ENCODE measurements at regions not wholly inside any gene's neighbourhood (a gene's known extent, or its start where the extent isn't known, plus 50 kb on each side); places are given as distances from the start of the nearest gene placed in this dataset.

DNA sequence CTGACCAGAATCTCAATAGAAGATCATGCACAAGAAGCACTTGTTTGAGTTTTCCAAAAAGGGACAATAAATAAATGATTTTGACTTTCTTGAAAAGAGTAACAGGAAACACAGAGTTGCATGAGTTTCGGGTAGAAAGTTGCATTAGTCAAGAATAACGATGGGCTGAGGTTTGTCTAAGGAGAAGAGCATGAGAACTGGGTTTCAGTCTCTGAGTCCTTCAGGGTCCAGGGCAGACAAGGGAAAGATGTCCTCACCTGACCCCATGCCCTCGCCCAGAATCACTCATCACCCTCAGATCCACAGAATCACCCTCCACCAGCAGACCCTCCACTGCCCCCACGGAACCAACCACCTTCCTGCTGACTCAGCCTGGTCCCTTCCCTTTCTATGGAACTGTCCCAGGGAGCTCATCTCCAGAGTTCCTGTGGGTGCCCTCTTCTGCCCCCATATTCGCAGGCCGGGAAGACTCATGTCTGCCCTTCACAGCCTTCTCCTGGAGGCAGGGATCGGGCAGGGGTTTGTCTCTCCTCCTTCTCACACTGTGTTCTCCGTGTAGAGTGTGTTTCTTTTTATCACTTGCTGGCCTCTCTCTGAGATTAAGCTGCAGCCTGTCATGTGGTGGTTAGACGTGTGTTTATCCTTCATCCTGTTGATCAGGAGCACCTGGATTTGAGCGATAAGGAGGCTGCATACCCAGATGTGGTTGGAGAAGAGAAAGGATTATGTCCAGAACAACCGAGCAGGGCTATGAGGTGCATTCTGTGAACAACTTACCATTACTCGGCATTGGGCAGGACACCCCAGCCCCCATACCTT is 442.6 kb downstream of the MAT2B start:
- TF ChIP-seq ESRRG (CRISPR knock-in tag; IDR thresholded peaks at IDR 0.05) (no peak), TCF4 (CRISPR knock-in tag; IDR thresholded peaks at IDR 0.05; ENCODE audit: borderline replicate concordance) (no peak), ARNTL (CRISPR knock-in tag; IDR thresholded peaks at IDR 0.05; ENCODE audit: borderline replicate concordance, low read depth) (no peak), POU6F1 (CRISPR knock-in tag; IDR thresholded peaks at IDR 0.05; ENCODE audit: borderline replicate concordance, low read depth) (no peak), PATZ1 (CRISPR knock-in tag; IDR thresholded peaks at IDR 0.05; ENCODE audit: borderline replicate concordance) (no peak), RARB (CRISPR knock-in tag; IDR thresholded peaks at IDR 0.05) (no peak), GLIS3 (CRISPR knock-in tag; IDR thresholded peaks at IDR 0.05) (no peak), TSHZ2 (CRISPR knock-in tag; IDR thresholded peaks at IDR 0.05) (no peak), ZFP30 (CRISPR knock-in tag; IDR thresholded peaks at IDR 0.05) (no peak), ZNF70 (CRISPR knock-in tag; IDR thresholded peaks at IDR 0.05) (no peak)

Measured in SK-N-SH treated with all-trans-retinoic acid at 6 μM for 48 hours (cell line).